Effector memory CD4-positive, alpha-beta T cell (primary cell): ENCODE measurements at regions not wholly inside any gene's neighbourhood (a gene's known extent, or its start where the extent isn't known, plus 50 kb on each side); places are given as distances from the start of the nearest gene placed in this dataset.

Experiments used
- DNase-seq, 3 donors: peaks; one replicate each; pipeline ENCODE4 v3.0.0-alpha.2; 2020
- H3K27ac ChIP-seq: 2 replicates; pipeline ENCODE4 v1.7.0; 2013; ENCODE audit warnings: mild to moderate bottlenecking, low read length, moderate library complexity; ENCODE audit not compliant: insufficient read depth, poor library complexity, severe bottlenecking
- H3K27me3 ChIP-seq: replicated peaks from 2 replicates; pipeline ENCODE4 v1.7.0; 2013; ENCODE audit warnings: mild to moderate bottlenecking, low read length; ENCODE audit not compliant: insufficient read depth, control insufficient read depth, poor library complexity, severe bottlenecking
- H3K36me3 ChIP-seq: 2 replicates; pipeline ENCODE4 v1.7.0; 2013; ENCODE audit warnings: mild to moderate bottlenecking, low read length, moderate library complexity; ENCODE audit not compliant: control insufficient read depth, insufficient read depth
- H3K4me1 ChIP-seq: 2 replicates; pipeline ENCODE4 v1.7.0; 2013; ENCODE audit warnings: low read length, mild to moderate bottlenecking; ENCODE audit not compliant: control insufficient read depth, insufficient read depth, poor library complexity, severe bottlenecking
- H3K4me3 ChIP-seq: 2 replicates; pipeline ENCODE4 v1.7.0; 2013; ENCODE audit warnings: low read length, low read depth, mild to moderate bottlenecking; ENCODE audit not compliant: insufficient read depth, poor library complexity, severe bottlenecking
- H3K9me3 ChIP-seq: 2 replicates; pipeline ENCODE4 v1.7.0; 2013; ENCODE audit warnings: mild to moderate bottlenecking, low read length, moderate library complexity; ENCODE audit not compliant: control insufficient read depth

- Histone ChIP-seq H3K4me3 (no peak overlapping the region), H3K36me3 (no peaks in the 10 kb centered on the region), H3K27me3 (no peaks in the 10 kb centered on the region), H3K27ac (no peak overlapping the region), H3K9me3 (no peaks in the 10 kb centered on the region), H3K4me1 (peaks cover 15% of the 10 kb centered on the region)
- no peak for DNase-seq
Measured at GRCh38 chr5:159465604-159466003, 135.3 kb upstream of the IL12B start.

GRCh38 chr5:159467666-159468065 is 137.4 kb upstream of the IL12B start:
- Histone ChIP-seq H3K4me1 (peaks cover 15% of the 10 kb centered on the region), H3K4me3 (no peak overlapping the region), H3K27ac (no peak overlapping the region), H3K27me3 (no peaks in the 10 kb centered on the region), H3K9me3 (no peaks in the 10 kb centered on the region), H3K36me3 (no peaks in the 10 kb centered on the region)
- DNase-seq: no peak

- peaks cover 15% of the 10 kb centered on the region for H3K4me1 ChIP-seq
- DNase-seq: peak in 1 of 3 donors; percentile 6
- no peaks in the 10 kb centered on the region for H3K27me3 ChIP-seq
Measured at GRCh38 chr5:159469496-159470372, 139.4 kb upstream of the IL12B start.

GRCh38 chr5:159471904-159472303 is 141.6 kb upstream of the IL12B start:
- DNase-seq: no peak
- Histone ChIP-seq H3K4me3 (no peak overlapping the region), H3K36me3 (no peaks in the 10 kb centered on the region), H3K4me1 (peaks cover 15% of the 10 kb centered on the region), H3K27me3 (no peaks in the 10 kb centered on the region), H3K27ac (no peak overlapping the region), H3K9me3 (no peaks in the 10 kb centered on the region)

More at GRCh38 chr5:159469496-159470372, 139.4 kb upstream of the IL12B start:
- H3K4me3 ChIP-seq: no peak overlapping the region
- H3K27ac ChIP-seq: peak overlapping the region; percentile 27
- no peaks in the 10 kb centered on the region for H3K36me3 ChIP-seq
- H3K9me3 ChIP-seq: no peaks in the 10 kb centered on the region

GRCh38 chr5:159475026-159475425 is 144.7 kb upstream of the IL12B start:
- Histone ChIP-seq H3K27ac (no peak overlapping the region), H3K36me3 (no peaks in the 10 kb centered on the region), H3K27me3 (no peaks in the 10 kb centered on the region), H3K9me3 (no peaks in the 10 kb centered on the region), H3K4me3 (no peak overlapping the region), H3K4me1 (peaks cover 8% of the 10 kb centered on the region)
- DNase-seq: no peak

- peak in 1 of 3 donors; percentile 20 for DNase-seq
- Histone ChIP-seq H3K9me3 (no peaks in the 10 kb centered on the region), H3K27me3 (no peaks in the 10 kb centered on the region), H3K4me1 (peaks cover 6% of the 10 kb centered on the region), H3K27ac (no peak overlapping the region), H3K36me3 (no peaks in the 10 kb centered on the region), H3K4me3 (no peak overlapping the region)
Measured at GRCh38 chr5:159478950-159479349, 148.7 kb upstream of the IL12B start.

GRCh38 chr5:159480849-159481248 is 150.6 kb upstream of the IL12B start:
- DNase-seq: no peak
- no peaks in the 10 kb centered on the region for H3K27me3 ChIP-seq
- H3K4me3 ChIP-seq: no peak overlapping the region
- no peaks in the 10 kb centered on the region for H3K36me3 ChIP-seq
- no peak overlapping the region for H3K27ac ChIP-seq
- H3K9me3 ChIP-seq: no peaks in the 10 kb centered on the region
- H3K4me1 ChIP-seq: peaks cover 6% of the 10 kb centered on the region

GRCh38 chr5:159481751-159482150 is 151.5 kb upstream of the IL12B start:
- Histone ChIP-seq H3K4me1 (peaks cover 6% of the 10 kb centered on the region), H3K36me3 (no peaks in the 10 kb centered on the region)

GRCh38 chr5:159486836-159487235 is 156.5 kb upstream of the IL12B start:
- Histone ChIP-seq H3K4me3 (no peak overlapping the region), H3K27me3 (no peaks in the 10 kb centered on the region), H3K4me1 (no peaks in the 10 kb centered on the region), H3K27ac (no peak overlapping the region), H3K36me3 (no peaks in the 10 kb centered on the region), H3K9me3 (no peaks in the 10 kb centered on the region)
- DNase-seq: no peak

More at GRCh38 chr5:159481751-159482150, 151.5 kb upstream of the IL12B start:
- H3K4me3 ChIP-seq: no peak overlapping the region
- no peak overlapping the region for H3K27ac ChIP-seq
- DNase-seq: no peak
- H3K9me3 ChIP-seq: no peaks in the 10 kb centered on the region
- H3K27me3 ChIP-seq: no peaks in the 10 kb centered on the region

- no peak for DNase-seq
- H3K27ac ChIP-seq: no peak overlapping the region
- no peak overlapping the region for H3K4me3 ChIP-seq
- H3K4me1 ChIP-seq: no peaks in the 10 kb centered on the region
- no peaks in the 10 kb centered on the region for H3K9me3 ChIP-seq
- no peaks in the 10 kb centered on the region for H3K27me3 ChIP-seq
- no peaks in the 10 kb centered on the region for H3K36me3 ChIP-seq
Measured at GRCh38 chr5:159488516-159488915, 158.2 kb upstream of the IL12B start.
